ENCODE measurements at regions not wholly inside any gene's neighbourhood (a gene's known extent, or its start where the extent isn't known, plus 50 kb on each side); places are given as distances from the start of the nearest gene placed in this dataset.

DNA sequence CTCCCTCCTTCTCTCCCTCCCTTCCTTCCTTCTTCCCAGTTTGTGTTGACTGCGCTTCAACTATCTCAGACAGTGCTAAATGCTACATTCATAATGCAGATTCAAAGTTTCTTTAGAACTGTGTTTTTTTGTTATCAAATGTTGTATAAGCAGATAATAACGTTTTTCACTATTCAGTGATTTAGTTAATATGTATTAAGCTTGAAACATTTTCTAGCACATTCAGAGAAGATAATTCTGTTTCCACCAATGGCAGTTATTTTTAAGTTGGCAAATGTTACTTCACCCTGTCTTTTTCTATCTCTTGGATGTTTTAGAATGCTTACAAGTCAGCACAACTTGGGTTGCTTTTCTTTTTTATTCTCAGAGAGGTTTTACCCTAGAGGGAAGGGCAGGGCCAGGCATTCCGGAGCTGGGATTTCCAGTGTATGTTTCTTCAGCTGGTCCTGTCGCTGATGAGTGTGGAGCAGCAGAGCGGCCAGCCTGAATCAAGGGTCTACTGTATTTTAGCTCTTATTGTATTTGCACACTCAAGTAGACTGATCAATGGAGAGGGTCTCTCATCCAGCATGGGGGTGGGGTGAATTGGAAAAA, 162.3 kb upstream of the ARHGAP20 start:
- Histone ChIP-seq H3K36me3 (ENCODE audit: control insufficient read depth in 1 of 2, insufficient read depth in 2 of 2, low read length in 2 of 2) (no peaks in the 10 kb centered on the region), H3K4me3 (ENCODE audit: low read depth in 1 of 2, low read length in 2 of 2) (no peak overlapping the region), H3K9ac (ENCODE audit: low read depth in 1 of 2, low read length in 2 of 2) (no peak overlapping the region), H3K27me3 (ENCODE audit: control insufficient read depth in 1 of 2, insufficient read depth in 2 of 2, low read length in 2 of 2) (no peaks in the 10 kb centered on the region), H3K27ac (ENCODE audit: low read depth, low read length) (no peak overlapping the region), H3K9me3 (ENCODE audit: control insufficient read depth in 1 of 2, low read length in 2 of 2) (no peaks in the 10 kb centered on the region), H3K4me1 (ENCODE audit: control insufficient read depth in 1 of 2, insufficient read depth in 2 of 2, low read length in 2 of 2) (no peaks in the 10 kb centered on the region)

DNA sequence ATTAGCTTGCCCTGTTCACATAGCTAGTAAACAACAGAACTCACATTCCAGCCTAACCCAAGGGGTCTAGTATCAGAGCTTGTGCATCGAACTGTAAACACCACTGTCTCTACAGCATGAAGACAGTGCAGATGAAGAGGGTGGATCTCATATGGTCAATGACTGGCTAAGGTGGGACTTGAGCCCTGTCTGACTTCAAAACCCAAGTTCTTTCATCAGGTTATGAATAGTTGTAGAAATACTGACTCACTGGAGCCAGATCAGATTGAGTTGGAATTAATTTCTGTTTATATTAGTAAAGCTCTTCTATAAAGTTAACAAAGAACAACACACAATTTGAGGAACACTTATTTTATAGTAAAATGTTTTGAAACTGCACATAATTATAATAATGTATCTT, 161.7 kb upstream of the ARHGAP20 start:
- Histone ChIP-seq H3K27me3 (ENCODE audit: control insufficient read depth in 1 of 2, insufficient read depth in 2 of 2, low read length in 2 of 2) (no peaks in the 10 kb centered on the region), H3K9ac (ENCODE audit: low read depth in 1 of 2, low read length in 2 of 2) (no peak overlapping the region), H3K4me3 (ENCODE audit: low read depth in 1 of 2, low read length in 2 of 2) (no peak overlapping the region), H3K36me3 (ENCODE audit: control insufficient read depth in 1 of 2, insufficient read depth in 2 of 2, low read length in 2 of 2) (no peaks in the 10 kb centered on the region), H3K9me3 (ENCODE audit: control insufficient read depth in 1 of 2, low read length in 2 of 2) (no peaks in the 10 kb centered on the region), H3K4me1 (ENCODE audit: control insufficient read depth in 1 of 2, insufficient read depth in 2 of 2, low read length in 2 of 2) (no peaks in the 10 kb centered on the region), H3K27ac (ENCODE audit: low read depth, low read length) (no peak overlapping the region)

DNA sequence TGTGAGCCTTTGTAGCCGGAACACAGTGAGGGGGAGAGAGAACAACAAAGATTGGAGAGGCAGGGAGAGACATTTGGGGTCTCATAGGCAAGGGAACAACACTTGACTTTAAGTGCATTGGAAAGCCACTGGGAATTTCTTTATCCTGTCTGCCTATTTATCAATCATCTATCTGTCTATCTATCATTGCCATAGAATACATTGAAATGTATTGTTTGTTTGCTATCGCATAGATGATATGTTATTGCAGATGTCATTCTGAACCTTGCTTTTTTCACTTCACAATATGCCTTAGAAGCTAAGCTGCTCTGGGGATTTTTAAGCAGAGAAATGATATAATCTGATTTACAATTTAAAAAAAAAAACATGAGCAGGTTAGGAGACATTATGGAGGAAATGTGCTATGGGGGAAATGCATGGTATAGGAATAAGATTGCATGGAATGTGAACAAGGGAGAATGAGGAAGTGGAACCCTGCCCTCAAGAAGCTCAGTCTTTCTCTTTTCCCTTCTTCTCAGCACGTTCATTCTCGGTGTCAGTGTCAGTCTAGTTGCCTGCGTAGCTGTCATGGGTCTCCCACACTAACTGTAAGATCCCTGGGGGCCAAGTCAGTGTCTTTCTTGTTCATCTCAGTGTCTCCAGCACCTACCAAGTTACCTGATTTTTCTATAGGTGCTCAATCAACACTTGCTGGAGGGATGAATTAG, 158.7 kb upstream of the ARHGAP20 start:
- no peaks in the 10 kb centered on the region for H3K27me3 ChIP-seq (ENCODE audit: control insufficient read depth in 1 of 2, insufficient read depth in 2 of 2, low read length in 2 of 2)
- H3K36me3 ChIP-seq (ENCODE audit: control insufficient read depth in 1 of 2, insufficient read depth in 2 of 2, low read length in 2 of 2), result no peaks in the 10 kb centered on the region

DNA sequence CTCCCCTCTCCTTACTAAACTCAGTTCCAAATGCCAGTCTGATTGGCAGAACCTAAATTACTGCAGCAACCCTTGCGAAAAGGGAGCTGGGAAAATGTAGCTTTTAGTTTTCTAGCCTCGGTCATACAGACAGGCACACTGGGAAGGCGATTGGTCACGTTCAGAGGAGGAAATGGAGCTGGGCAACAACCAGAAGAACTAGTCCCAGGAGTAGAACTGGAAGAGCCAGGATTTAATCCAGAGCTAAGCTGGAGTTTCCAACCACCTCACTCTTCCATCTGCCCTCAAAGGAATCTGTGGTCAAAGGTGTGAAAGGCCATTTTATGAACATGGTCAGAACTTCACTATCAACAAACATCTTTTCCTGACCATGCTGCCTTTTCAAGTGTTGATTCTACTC, 155.7 kb upstream of the ARHGAP20 start:
- Histone ChIP-seq H3K4me1 (ENCODE audit: control insufficient read depth in 1 of 2, insufficient read depth in 2 of 2, low read length in 2 of 2) (no peaks in the 10 kb centered on the region), H3K27me3 (ENCODE audit: control insufficient read depth in 1 of 2, insufficient read depth in 2 of 2, low read length in 2 of 2) (no peaks in the 10 kb centered on the region), H3K4me3 (ENCODE audit: low read depth in 1 of 2, low read length in 2 of 2) (no peak overlapping the region), H3K27ac (ENCODE audit: low read depth, low read length) (no peak overlapping the region), H3K36me3 (ENCODE audit: control insufficient read depth in 1 of 2, insufficient read depth in 2 of 2, low read length in 2 of 2) (no peaks in the 10 kb centered on the region), H3K9ac (ENCODE audit: low read depth in 1 of 2, low read length in 2 of 2) (no peak overlapping the region), H3K9me3 (ENCODE audit: control insufficient read depth in 1 of 2, low read length in 2 of 2) (no peaks in the 10 kb centered on the region)

More for the DNA sequence above, 158.7 kb upstream of the ARHGAP20 start:
- H3K4me3 ChIP-seq (ENCODE audit: low read depth in 1 of 2, low read length in 2 of 2), result no peak overlapping the region
- no peaks in the 10 kb centered on the region for H3K9me3 ChIP-seq (ENCODE audit: control insufficient read depth in 1 of 2, low read length in 2 of 2)
- no peak overlapping the region for H3K9ac ChIP-seq (ENCODE audit: low read depth in 1 of 2, low read length in 2 of 2)
- no peak overlapping the region for H3K27ac ChIP-seq (ENCODE audit: low read depth, low read length)
- no peaks in the 10 kb centered on the region for H3K4me1 ChIP-seq (ENCODE audit: control insufficient read depth in 1 of 2, insufficient read depth in 2 of 2, low read length in 2 of 2)

DNA sequence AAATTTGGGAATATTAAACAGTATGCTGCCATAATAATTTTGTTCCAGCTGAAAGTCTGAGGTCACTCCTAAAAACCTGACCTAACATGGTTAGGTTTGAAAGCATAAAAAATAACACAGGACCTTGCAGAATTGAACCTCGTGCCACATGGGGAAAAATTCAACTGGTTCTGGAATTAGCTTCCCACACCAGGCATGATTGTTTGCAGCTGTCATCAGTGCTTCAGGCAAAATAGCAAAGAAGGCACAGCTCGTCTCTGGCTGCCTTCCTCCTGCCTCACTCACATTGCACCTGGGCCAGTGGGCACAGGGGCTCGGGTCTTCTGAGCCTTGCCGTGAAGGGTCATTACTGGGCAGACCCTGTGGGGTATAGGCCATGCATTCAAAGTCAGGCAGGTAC, 153.8 kb upstream of the ARHGAP20 start:
- H3K9ac ChIP-seq (ENCODE audit: low read depth in 1 of 2, low read length in 2 of 2), result no peak overlapping the region
- H3K4me3 ChIP-seq (ENCODE audit: low read depth in 1 of 2, low read length in 2 of 2), result no peak overlapping the region
- no peaks in the 10 kb centered on the region for H3K4me1 ChIP-seq (ENCODE audit: control insufficient read depth in 1 of 2, insufficient read depth in 2 of 2, low read length in 2 of 2)
- no peak overlapping the region for H3K27ac ChIP-seq (ENCODE audit: low read depth, low read length)
- no peaks in the 10 kb centered on the region for H3K27me3 ChIP-seq (ENCODE audit: control insufficient read depth in 1 of 2, insufficient read depth in 2 of 2, low read length in 2 of 2)
- H3K36me3 ChIP-seq (ENCODE audit: control insufficient read depth in 1 of 2, insufficient read depth in 2 of 2, low read length in 2 of 2), result no peaks in the 10 kb centered on the region
- H3K9me3 ChIP-seq (ENCODE audit: control insufficient read depth in 1 of 2, low read length in 2 of 2), result no peaks in the 10 kb centered on the region

DNA sequence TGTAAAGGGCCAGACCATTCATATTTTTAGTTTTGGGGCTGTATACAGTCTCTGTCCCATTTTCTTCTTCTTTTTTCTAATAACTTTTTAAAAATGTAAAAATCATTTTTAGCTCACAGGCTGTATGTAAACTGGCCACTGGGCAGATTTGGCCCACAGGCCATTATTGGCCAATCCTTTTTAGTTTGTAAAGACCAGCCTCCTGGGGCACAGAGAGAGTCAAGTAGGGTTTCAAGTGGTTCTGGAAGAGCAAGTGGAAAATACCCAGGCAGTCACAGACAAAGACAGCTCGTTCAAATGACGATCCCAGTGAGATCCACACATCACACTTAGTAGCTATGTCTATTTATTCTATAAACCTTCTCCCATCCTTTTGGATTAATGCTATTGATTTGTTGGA, 150.2 kb upstream of the ARHGAP20 start:
- H3K36me3 ChIP-seq (ENCODE audit: control insufficient read depth in 1 of 2, insufficient read depth in 2 of 2, low read length in 2 of 2), result no peaks in the 10 kb centered on the region
- H3K9me3 ChIP-seq (ENCODE audit: control insufficient read depth in 1 of 2, low read length in 2 of 2), result no peaks in the 10 kb centered on the region
- H3K4me1 ChIP-seq (ENCODE audit: control insufficient read depth in 1 of 2, insufficient read depth in 2 of 2, low read length in 2 of 2), result peaks cover 3 to 7% of the 10 kb centered on the region in 2 donors
- H3K27ac ChIP-seq (ENCODE audit: low read depth, low read length), result no peak overlapping the region
- H3K9ac ChIP-seq (ENCODE audit: low read depth in 1 of 2, low read length in 2 of 2), result no peak overlapping the region
- H3K4me3 ChIP-seq (ENCODE audit: low read depth in 1 of 2, low read length in 2 of 2), result no peak overlapping the region
- no peaks in the 10 kb centered on the region for H3K27me3 ChIP-seq (ENCODE audit: control insufficient read depth in 1 of 2, insufficient read depth in 2 of 2, low read length in 2 of 2)

DNA sequence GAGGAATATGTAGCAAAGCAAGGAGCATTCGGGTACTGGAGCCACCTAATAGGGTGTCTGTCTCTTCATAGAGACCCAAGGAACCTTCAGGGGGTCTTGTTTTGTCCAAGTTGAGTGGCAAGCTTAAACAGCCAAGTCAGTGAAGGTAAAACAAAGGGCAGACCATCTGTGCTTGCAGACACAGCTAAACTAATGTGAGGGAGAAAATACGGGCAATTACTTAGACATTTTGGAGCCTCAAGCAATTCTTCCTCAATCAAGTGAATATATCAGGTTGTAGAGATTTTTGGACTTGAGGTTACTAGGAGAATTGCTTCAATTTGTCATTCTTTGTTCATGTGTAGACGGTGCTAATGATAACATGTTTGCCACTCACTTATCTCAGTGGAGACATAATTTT, 148.2 kb upstream of the ARHGAP20 start:
- Histone ChIP-seq H3K9me3 (ENCODE audit: control insufficient read depth in 1 of 2, low read length in 2 of 2) (no peaks in the 10 kb centered on the region), H3K9ac (ENCODE audit: low read depth in 1 of 2, low read length in 2 of 2) (no peak overlapping the region), H3K4me3 (ENCODE audit: low read depth in 1 of 2, low read length in 2 of 2) (no peak overlapping the region), H3K27ac (ENCODE audit: low read depth, low read length) (no peak overlapping the region), H3K27me3 (ENCODE audit: control insufficient read depth in 1 of 2, insufficient read depth in 2 of 2, low read length in 2 of 2) (no peaks in the 10 kb centered on the region), H3K36me3 (ENCODE audit: control insufficient read depth in 1 of 2, insufficient read depth in 2 of 2, low read length in 2 of 2) (no peaks in the 10 kb centered on the region), H3K4me1 (ENCODE audit: control insufficient read depth in 1 of 2, insufficient read depth in 2 of 2, low read length in 2 of 2) (peaks cover 3 to 7% of the 10 kb centered on the region in 2 donors)

DNA sequence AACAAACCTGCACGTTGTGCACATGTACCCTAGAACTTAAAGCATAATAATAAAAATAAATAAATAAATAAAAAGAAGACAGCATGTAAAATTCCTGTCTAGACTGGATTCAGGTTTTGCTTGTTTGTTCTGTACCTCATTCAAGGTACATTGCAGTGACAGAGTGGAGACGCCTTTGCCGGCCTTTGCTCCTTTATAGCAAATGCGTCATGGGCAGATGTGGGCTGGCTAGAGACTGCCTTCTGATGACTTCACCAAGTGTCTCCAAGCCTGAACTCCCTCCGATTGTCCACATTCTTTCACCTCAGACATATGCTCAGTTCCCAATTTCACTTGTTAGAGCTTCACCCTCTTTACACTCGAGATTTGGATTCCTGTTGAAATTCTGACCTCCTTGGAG, 147.8 kb upstream of the ARHGAP20 start:
- no peaks in the 10 kb centered on the region for H3K9me3 ChIP-seq (ENCODE audit: control insufficient read depth in 1 of 2, low read length in 2 of 2)
- H3K27me3 ChIP-seq (ENCODE audit: control insufficient read depth in 1 of 2, insufficient read depth in 2 of 2, low read length in 2 of 2), result no peaks in the 10 kb centered on the region
- no peak overlapping the region for H3K9ac ChIP-seq (ENCODE audit: low read depth in 1 of 2, low read length in 2 of 2)
- H3K27ac ChIP-seq (ENCODE audit: low read depth, low read length), result no peak overlapping the region
- H3K4me3 ChIP-seq (ENCODE audit: low read depth in 1 of 2, low read length in 2 of 2), result no peak overlapping the region
- H3K36me3 ChIP-seq (ENCODE audit: control insufficient read depth in 1 of 2, insufficient read depth in 2 of 2, low read length in 2 of 2), result no peaks in the 10 kb centered on the region
- H3K4me1 ChIP-seq (ENCODE audit: control insufficient read depth in 1 of 2, insufficient read depth in 2 of 2, low read length in 2 of 2), result peaks cover 3 to 7% of the 10 kb centered on the region in 2 donors

DNA sequence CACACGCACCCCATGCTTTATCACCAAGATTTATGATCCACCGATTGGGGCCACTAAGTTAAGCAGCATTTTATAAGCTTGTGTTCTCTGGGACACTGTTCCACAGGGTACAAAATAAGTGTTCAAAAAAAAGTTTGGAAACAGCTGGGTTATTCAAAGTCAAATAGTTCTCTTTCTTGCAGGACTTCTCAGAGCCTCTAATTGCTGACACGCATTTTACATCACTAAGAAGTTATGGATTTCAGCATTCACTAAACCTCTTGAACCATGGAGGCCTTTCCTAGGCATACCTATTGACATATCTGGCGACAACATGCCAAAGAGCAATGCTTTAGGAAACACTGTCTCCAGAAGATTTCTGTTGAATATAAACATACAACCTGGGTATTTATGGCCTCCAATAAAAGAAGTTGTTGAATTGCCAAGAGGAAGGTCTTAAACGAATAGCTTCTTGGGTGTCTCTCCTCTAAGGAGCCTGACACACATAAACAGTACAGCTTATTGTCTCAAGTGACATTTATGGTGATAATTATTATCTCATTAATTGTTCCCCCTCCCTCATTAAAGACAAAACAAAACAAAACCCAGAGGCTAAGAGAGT, 147.1 kb upstream of the ARHGAP20 start:
- Histone ChIP-seq H3K9ac (ENCODE audit: low read depth in 1 of 2, low read length in 2 of 2) (no peak overlapping the region), H3K36me3 (ENCODE audit: control insufficient read depth in 1 of 2, insufficient read depth in 2 of 2, low read length in 2 of 2) (no peaks in the 10 kb centered on the region), H3K9me3 (ENCODE audit: control insufficient read depth in 1 of 2, low read length in 2 of 2) (no peaks in the 10 kb centered on the region), H3K4me3 (ENCODE audit: low read depth in 1 of 2, low read length in 2 of 2) (no peak overlapping the region), H3K4me1 (ENCODE audit: control insufficient read depth in 1 of 2, insufficient read depth in 2 of 2, low read length in 2 of 2) (peaks cover 3 to 7% of the 10 kb centered on the region in 2 donors), H3K27ac (ENCODE audit: low read depth, low read length) (no peak overlapping the region), H3K27me3 (ENCODE audit: control insufficient read depth in 1 of 2, insufficient read depth in 2 of 2, low read length in 2 of 2) (no peaks in the 10 kb centered on the region)

DNA sequence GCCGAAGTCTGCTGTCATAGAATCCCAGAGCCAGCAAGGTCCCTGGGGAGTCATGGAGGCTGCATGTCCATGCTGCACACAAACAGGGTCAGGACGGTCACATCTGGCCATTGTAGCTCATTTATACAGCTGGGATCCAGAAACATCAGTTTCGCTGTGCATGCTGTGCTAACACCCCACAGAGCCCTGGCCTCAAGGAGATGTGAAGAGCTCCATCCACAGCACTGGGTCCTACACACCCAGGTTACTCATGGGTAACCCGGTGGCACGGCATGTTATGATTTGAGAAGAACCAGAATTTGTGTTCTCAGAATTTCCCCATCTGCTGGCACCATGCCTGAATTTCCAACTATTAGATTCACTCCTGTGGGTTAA, 146.3 kb upstream of the ARHGAP20 start:
- Histone ChIP-seq H3K9ac (ENCODE audit: low read depth in 1 of 2, low read length in 2 of 2) (no peak overlapping the region), H3K9me3 (ENCODE audit: control insufficient read depth in 1 of 2, low read length in 2 of 2) (no peaks in the 10 kb centered on the region), H3K27me3 (ENCODE audit: control insufficient read depth in 1 of 2, insufficient read depth in 2 of 2, low read length in 2 of 2) (no peaks in the 10 kb centered on the region), H3K27ac (ENCODE audit: low read depth, low read length) (no peak overlapping the region), H3K4me1 (ENCODE audit: control insufficient read depth in 1 of 2, insufficient read depth in 2 of 2, low read length in 2 of 2) (peaks cover 3 to 7% of the 10 kb centered on the region in 2 donors), H3K36me3 (ENCODE audit: control insufficient read depth in 1 of 2, insufficient read depth in 2 of 2, low read length in 2 of 2) (no peaks in the 10 kb centered on the region), H3K4me3 (ENCODE audit: low read depth in 1 of 2, low read length in 2 of 2) (no peak overlapping the region)
